IPS-20b (cell line): ENCODE measurements at regions not wholly inside any gene's neighbourhood (a gene's known extent, or its start where the extent isn't known, plus 50 kb on each side); places are given as distances from the start of the nearest gene placed in this dataset.
"Not testable (repeated sequence)": the region's sequence is repeated elsewhere in the genome, so short reads cannot be mapped to it uniquely, and the experiment has no call there.

Source experiments
- H3K27ac ChIP-seq: one replicate; pipeline ENCODE4 v1.5.1; 2013; ENCODE audit warnings: low read length
- H3K27me3 ChIP-seq: 2 replicates; pipeline ENCODE4 v1.6.1; 2013; ENCODE audit warnings: mild to moderate bottlenecking, low read length, inconsistent platforms; ENCODE audit not compliant: insufficient read depth
- H3K36me3 ChIP-seq: 2 replicates; pipeline ENCODE4 v1.6.1; 2013; ENCODE audit warnings: low read depth, mild to moderate bottlenecking, inconsistent platforms, low read length, moderate library complexity; ENCODE audit not compliant: insufficient read depth
- H3K4me1 ChIP-seq: 2 replicates; pipeline ENCODE4 v1.6.1; 2013; ENCODE audit warnings: mild to moderate bottlenecking, control low read depth, inconsistent platforms, low read length, moderate library complexity; ENCODE audit not compliant: insufficient read depth
- H3K4me3 ChIP-seq: 2 replicates; pipeline ENCODE4 v1.5.1; 2013; ENCODE audit warnings: mild to moderate bottlenecking, low read length, inconsistent platforms
- H3K9ac ChIP-seq: 2 replicates; pipeline ENCODE4 v1.6.1; 2013; ENCODE audit warnings: low read depth, mild to moderate bottlenecking, inconsistent platforms, low read length, moderate library complexity
- H3K9me3 ChIP-seq: 2 replicates; pipeline ENCODE4 v1.6.1; 2013; ENCODE audit warnings: mild to moderate bottlenecking, low read depth, low read length, inconsistent platforms; ENCODE audit not compliant: insufficient read depth

GRCh38 chr3:18090377-18090776 lies 334.8 kb downstream of the SATB1 start:
- Histone ChIP-seq H3K4me1 (no peaks in the 10 kb centered on the region), H3K27me3 (no peaks in the 10 kb centered on the region), H3K9me3 (no peaks in the 10 kb centered on the region), H3K27ac (no peak overlapping the region), H3K36me3 (no peaks in the 10 kb centered on the region), H3K9ac (no peak overlapping the region), H3K4me3 (no peak overlapping the region)

- Histone ChIP-seq H3K4me3 (no peak overlapping the region), H3K9me3 (no peaks in the 10 kb centered on the region), H3K27ac (no peak overlapping the region), H3K4me1 (no peaks in the 10 kb centered on the region), H3K27me3 (no peaks in the 10 kb centered on the region), H3K36me3 (no peaks in the 10 kb centered on the region), H3K9ac (no peak overlapping the region)
Measured at GRCh38 chr3:18087988-18088387, 337.2 kb downstream of the SATB1 start.

- H3K9ac ChIP-seq: no peak overlapping the region
- H3K4me1 ChIP-seq: no peaks in the 10 kb centered on the region
Measured at GRCh38 chr3:18086760-18087159, 338.4 kb downstream of the SATB1 start.

GRCh38 chr3:18086078-18086477 lies 339.1 kb downstream of the SATB1 start:
- H3K27ac ChIP-seq: no peak overlapping the region
- H3K4me1 ChIP-seq: no peaks in the 10 kb centered on the region
- no peaks in the 10 kb centered on the region for H3K36me3 ChIP-seq
- H3K27me3 ChIP-seq: no peaks in the 10 kb centered on the region
- no peak overlapping the region for H3K9ac ChIP-seq
- H3K9me3 ChIP-seq: no peaks in the 10 kb centered on the region
- H3K4me3 ChIP-seq: no peak overlapping the region

More at GRCh38 chr3:18086760-18087159, 338.4 kb downstream of the SATB1 start:
- H3K27ac ChIP-seq: no peak overlapping the region
- no peaks in the 10 kb centered on the region for H3K36me3 ChIP-seq
- H3K4me3 ChIP-seq: no peak overlapping the region
- H3K27me3 ChIP-seq: no peaks in the 10 kb centered on the region
- no peaks in the 10 kb centered on the region for H3K9me3 ChIP-seq

- Histone ChIP-seq H3K27ac (no peak overlapping the region), H3K9ac (no peak overlapping the region), H3K4me1 (no peaks in the 10 kb centered on the region), H3K27me3 (no peaks in the 10 kb centered on the region), H3K36me3 (no peaks in the 10 kb centered on the region), H3K4me3 (no peak overlapping the region), H3K9me3 (no peaks in the 10 kb centered on the region)
Measured at GRCh38 chr3:18085429-18085828, 339.7 kb downstream of the SATB1 start.

- not testable (repeated sequence) for H3K4me3 ChIP-seq, H3K27me3 ChIP-seq, H3K9ac ChIP-seq, H3K4me1 ChIP-seq, H3K36me3 ChIP-seq, H3K9me3 ChIP-seq, H3K27ac ChIP-seq
Measured at GRCh38 chr3:18083273-18083590, 340.8 kb upstream of the TBC1D5 start.

- Histone ChIP-seq H3K27me3 (no peaks in the 10 kb centered on the region), H3K36me3 (no peaks in the 10 kb centered on the region), H3K4me3 (no peak overlapping the region), H3K9me3 (no peaks in the 10 kb centered on the region), H3K4me1 (no peaks in the 10 kb centered on the region), H3K9ac (no peak overlapping the region), H3K27ac (no peak overlapping the region)
Measured at GRCh38 chr3:18082551-18083272, 340.3 kb upstream of the TBC1D5 start.

GRCh38 chr3:18080198-18080689 lies 337.8 kb upstream of the TBC1D5 start:
- Histone ChIP-seq H3K4me1 (no peaks in the 10 kb centered on the region), H3K36me3 (no peaks in the 10 kb centered on the region), H3K27me3 (no peaks in the 10 kb centered on the region), H3K9ac (no peak overlapping the region), H3K4me3 (no peak overlapping the region), H3K27ac (no peak overlapping the region), H3K9me3 (no peaks in the 10 kb centered on the region)

GRCh38 chr3:18079739-18080138 lies 337.3 kb upstream of the TBC1D5 start:
- no peak overlapping the region for H3K27ac ChIP-seq
- no peaks in the 10 kb centered on the region for H3K9me3 ChIP-seq
- H3K9ac ChIP-seq: no peak overlapping the region
- H3K4me1 ChIP-seq: no peaks in the 10 kb centered on the region
- H3K27me3 ChIP-seq: no peaks in the 10 kb centered on the region
- H3K4me3 ChIP-seq: no peak overlapping the region
- no peaks in the 10 kb centered on the region for H3K36me3 ChIP-seq

GRCh38 chr3:18079062-18079461 lies 336.6 kb upstream of the TBC1D5 start:
- Histone ChIP-seq H3K27ac (no peak overlapping the region), H3K36me3 (no peaks in the 10 kb centered on the region), H3K9ac (no peak overlapping the region)

GRCh38 chr3:18077128-18077840 lies 334.9 kb upstream of the TBC1D5 start:
- no peaks in the 10 kb centered on the region for H3K27me3 ChIP-seq
- no peak overlapping the region for H3K27ac ChIP-seq
- no peaks in the 10 kb centered on the region for H3K9me3 ChIP-seq
- H3K4me1 ChIP-seq: no peaks in the 10 kb centered on the region
- no peak overlapping the region for H3K9ac ChIP-seq
- no peak overlapping the region for H3K4me3 ChIP-seq
- H3K36me3 ChIP-seq: no peaks in the 10 kb centered on the region

More at GRCh38 chr3:18079062-18079461, 336.6 kb upstream of the TBC1D5 start:
- no peaks in the 10 kb centered on the region for H3K4me1 ChIP-seq
- no peaks in the 10 kb centered on the region for H3K9me3 ChIP-seq
- H3K4me3 ChIP-seq: no peak overlapping the region
- H3K27me3 ChIP-seq: no peaks in the 10 kb centered on the region

- no peak overlapping the region for H3K9ac ChIP-seq
- no peak overlapping the region for H3K4me3 ChIP-seq
- no peaks in the 10 kb centered on the region for H3K9me3 ChIP-seq
- H3K27me3 ChIP-seq: no peaks in the 10 kb centered on the region
- no peaks in the 10 kb centered on the region for H3K36me3 ChIP-seq
- no peak overlapping the region for H3K27ac ChIP-seq
- H3K4me1 ChIP-seq: 0 out of 2 replicates have a peak, but pooled peaks cover 4% of the 10 kb centered on the region
Measured at GRCh38 chr3:18076301-18076700, 333.9 kb upstream of the TBC1D5 start.
